ENCODE measurements at regions not wholly inside any gene's neighbourhood (a gene's known extent, or its start where the extent isn't known, plus 50 kb on each side); places are given as distances from the start of the nearest gene placed in this dataset.

GRCh38 chr13:104678161-104678560, 1611.9 kb upstream of the SLC10A2 start:
- Histone ChIP-seq H3K79me2 (ENCODE audit: insufficient read depth, low read length) (no peaks in the 10 kb centered on the region), H3K27ac (ENCODE audit: low read length) (no peak overlapping the region), H4K20me1 (ENCODE audit: insufficient read depth, low read length) (no peaks in the 10 kb centered on the region), H3K27me3 (ENCODE audit: insufficient read depth, low read length, poor library complexity) (no peaks in the 10 kb centered on the region), H3K36me3 (ENCODE audit: insufficient read depth, low read length) (no peaks in the 10 kb centered on the region), H3K9ac (ENCODE audit: low read depth, low read length) (no peak overlapping the region), H3K9me3 (ENCODE audit: insufficient read depth, low read length, severe bottlenecking) (no peaks in the 10 kb centered on the region), H3K4me2 (ENCODE audit: insufficient read depth, low read length) (no peak overlapping the region), H3K4me1 (ENCODE audit: insufficient read depth, low read length) (no peaks in the 10 kb centered on the region), H3K4me3 (ENCODE audit: low read depth in 1 of 2, low read length in 2 of 2) (no peak overlapping the region), H2AFZ (ENCODE audit: low read depth, low read length) (no peak overlapping the region)
- ATAC-seq (ENCODE audit: insufficient read depth, low read depth) (no peak), DNase-seq (no peak)
- TF ChIP-seq, protein P1, sequence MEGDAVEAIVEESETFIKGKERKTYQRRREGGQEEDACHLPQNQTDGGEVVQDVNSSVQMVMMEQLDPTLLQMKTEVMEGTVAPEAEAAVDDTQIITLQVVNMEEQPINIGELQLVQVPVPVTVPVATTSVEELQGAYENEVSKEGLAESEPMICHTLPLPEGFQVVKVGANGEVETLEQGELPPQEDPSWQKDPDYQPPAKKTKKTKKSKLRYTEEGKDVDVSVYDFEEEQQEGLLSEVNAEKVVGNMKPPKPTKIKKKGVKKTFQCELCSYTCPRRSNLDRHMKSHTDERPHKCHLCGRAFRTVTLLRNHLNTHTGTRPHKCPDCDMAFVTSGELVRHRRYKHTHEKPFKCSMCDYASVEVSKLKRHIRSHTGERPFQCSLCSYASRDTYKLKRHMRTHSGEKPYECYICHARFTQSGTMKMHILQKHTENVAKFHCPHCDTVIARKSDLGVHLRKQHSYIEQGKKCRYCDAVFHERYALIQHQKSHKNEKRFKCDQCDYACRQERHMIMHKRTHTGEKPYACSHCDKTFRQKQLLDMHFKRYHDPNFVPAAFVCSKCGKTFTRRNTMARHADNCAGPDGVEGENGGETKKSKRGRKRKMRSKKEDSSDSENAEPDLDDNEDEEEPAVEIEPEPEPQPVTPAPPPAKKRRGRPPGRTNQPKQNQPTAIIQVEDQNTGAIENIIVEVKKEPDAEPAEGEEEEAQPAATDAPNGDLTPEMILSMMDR (IDR thresholded peaks at IDR 0.05; ENCODE audit: borderline replicate concordance, extremely low read depth, low read length, poor library complexity, severe bottlenecking), result no peak
- no peak for TF ChIP-seq EZH2 (IDR thresholded peaks at IDR 0.05; ENCODE audit: borderline replicate concordance, low read depth, low read length, severe bottlenecking)

DNA sequence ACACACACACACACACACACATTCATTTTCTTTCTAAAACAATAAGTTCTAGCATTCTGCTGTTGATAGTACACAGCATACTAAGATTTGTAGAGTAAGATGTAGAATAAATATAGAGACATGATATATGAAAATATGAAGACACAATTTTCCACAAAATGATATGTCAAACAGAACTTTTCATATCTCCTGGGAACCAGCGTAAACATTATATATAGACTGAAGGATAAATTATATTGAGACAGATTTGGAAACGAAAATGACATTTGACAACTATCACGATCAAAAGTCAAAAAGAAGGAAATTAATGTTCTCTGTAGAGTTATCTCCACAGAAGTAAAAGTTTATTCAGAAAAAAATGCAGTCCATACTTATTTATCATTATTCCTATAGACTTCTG, 1605.7 kb upstream of the SLC10A2 start:
- no peak for TF ChIP-seq EZH2 (IDR thresholded peaks at IDR 0.05; ENCODE audit: borderline replicate concordance, low read depth, low read length, severe bottlenecking)
- TF ChIP-seq, protein P1 (IDR thresholded peaks at IDR 0.05; ENCODE audit: borderline replicate concordance, extremely low read depth, low read length, poor library complexity, severe bottlenecking), result no peak
- Histone ChIP-seq H3K27ac (ENCODE audit: low read length) (no peak overlapping the region), H3K36me3 (ENCODE audit: insufficient read depth, low read length) (no peaks in the 10 kb centered on the region), H4K20me1 (ENCODE audit: insufficient read depth, low read length) (no peaks in the 10 kb centered on the region), H3K4me2 (ENCODE audit: insufficient read depth, low read length) (no peak overlapping the region), H3K79me2 (ENCODE audit: insufficient read depth, low read length) (no peaks in the 10 kb centered on the region), H3K4me3 (ENCODE audit: low read depth in 1 of 2, low read length in 2 of 2) (no peak overlapping the region), H2AFZ (ENCODE audit: low read depth, low read length) (no peak overlapping the region), H3K9me3 (ENCODE audit: insufficient read depth, low read length, severe bottlenecking) (no peaks in the 10 kb centered on the region), H3K27me3 (ENCODE audit: insufficient read depth, low read length, poor library complexity) (no peaks in the 10 kb centered on the region), H3K9ac (ENCODE audit: low read depth, low read length) (no peak overlapping the region), H3K4me1 (ENCODE audit: insufficient read depth, low read length) (no peaks in the 10 kb centered on the region)
- DNase-seq, result no peak
- ATAC-seq (ENCODE audit: insufficient read depth, low read depth), result no peak

DNA sequence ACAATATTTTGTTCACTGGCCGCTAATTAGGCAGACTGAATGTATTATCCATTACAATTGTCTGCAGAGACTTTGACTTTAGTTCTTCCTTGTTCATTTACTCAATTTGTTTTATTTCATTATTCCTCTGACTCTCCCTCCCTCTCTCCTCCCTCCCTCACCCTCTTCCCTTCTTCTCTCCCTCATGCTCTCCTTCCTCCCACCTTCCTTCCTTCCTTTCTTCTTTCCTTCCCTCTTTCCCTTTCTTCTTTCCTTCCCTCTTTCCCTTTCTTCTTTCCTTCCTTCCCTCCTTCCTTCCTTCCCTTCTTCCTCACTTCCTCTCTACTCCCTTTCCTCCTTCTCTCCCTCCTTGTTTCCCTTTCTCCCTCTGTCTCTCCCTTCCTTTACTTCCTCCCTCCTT, 1591.0 kb upstream of the SLC10A2 start:
- Histone ChIP-seq H3K4me1 (ENCODE audit: insufficient read depth, low read length) (no peaks in the 10 kb centered on the region), H3K9me3 (ENCODE audit: insufficient read depth, low read length, severe bottlenecking) (no peaks in the 10 kb centered on the region), H3K79me2 (ENCODE audit: insufficient read depth, low read length) (no peaks in the 10 kb centered on the region), H3K36me3 (ENCODE audit: insufficient read depth, low read length) (no peaks in the 10 kb centered on the region), H3K4me3 (ENCODE audit: low read depth in 1 of 2, low read length in 2 of 2) (no peak overlapping the region), H3K27me3 (ENCODE audit: insufficient read depth, low read length, poor library complexity) (no peaks in the 10 kb centered on the region), H4K20me1 (ENCODE audit: insufficient read depth, low read length) (no peaks in the 10 kb centered on the region), H3K4me2 (ENCODE audit: insufficient read depth, low read length) (no peak overlapping the region), H3K9ac (ENCODE audit: low read depth, low read length) (no peak overlapping the region), H2AFZ (ENCODE audit: low read depth, low read length) (no peak overlapping the region), H3K27ac (ENCODE audit: low read length) (no peak overlapping the region)
- DNase-seq (no peak), ATAC-seq (ENCODE audit: insufficient read depth, low read depth) (no peak)
- no peak for TF ChIP-seq EZH2 (IDR thresholded peaks at IDR 0.05; ENCODE audit: borderline replicate concordance, low read depth, low read length, severe bottlenecking)
- TF ChIP-seq, protein P1 (IDR thresholded peaks at IDR 0.05; ENCODE audit: borderline replicate concordance, extremely low read depth, low read length, poor library complexity, severe bottlenecking), result no peak

DNA sequence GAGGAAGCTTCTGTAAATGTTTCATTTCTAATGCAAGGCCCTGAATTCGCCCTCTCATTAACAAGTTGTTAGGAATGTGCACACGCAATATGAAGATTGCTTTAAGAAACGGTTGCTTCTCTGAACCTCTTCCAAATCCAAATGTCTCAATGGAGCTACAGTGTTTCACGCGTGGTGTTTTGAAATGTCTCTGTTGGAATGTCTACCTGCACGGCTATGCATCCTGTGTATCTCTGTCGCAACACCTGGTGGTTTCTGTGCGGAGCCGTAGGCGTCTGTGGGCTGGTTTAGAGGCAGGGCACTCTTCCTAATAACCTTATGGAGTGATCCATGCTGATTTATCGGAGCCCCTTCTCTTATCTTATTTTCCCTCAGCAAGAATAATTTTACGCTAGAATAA, 1584.2 kb upstream of the SLC10A2 start:
- TF ChIP-seq EZH2 (IDR thresholded peaks at IDR 0.05; ENCODE audit: borderline replicate concordance, low read depth, low read length, severe bottlenecking), result no peak
- TF ChIP-seq, protein P1 (IDR thresholded peaks at IDR 0.05; ENCODE audit: borderline replicate concordance, extremely low read depth, low read length, poor library complexity, severe bottlenecking), result no peak
- no peaks in the 10 kb centered on the region for H3K36me3 ChIP-seq (ENCODE audit: insufficient read depth, low read length)
- no peaks in the 10 kb centered on the region for H3K27me3 ChIP-seq (ENCODE audit: insufficient read depth, low read length, poor library complexity)
- no peak overlapping the region for H3K27ac ChIP-seq (ENCODE audit: low read length)
- no peaks in the 10 kb centered on the region for H3K4me1 ChIP-seq (ENCODE audit: insufficient read depth, low read length)
- H2AFZ ChIP-seq (ENCODE audit: low read depth, low read length), result no peak overlapping the region
- no peak overlapping the region for H3K9ac ChIP-seq (ENCODE audit: low read depth, low read length)
- H4K20me1 ChIP-seq (ENCODE audit: insufficient read depth, low read length), result no peaks in the 10 kb centered on the region
- H3K4me3 ChIP-seq (ENCODE audit: low read depth in 1 of 2, low read length in 2 of 2), result no peak overlapping the region
- DNase-seq (no peak), ATAC-seq (ENCODE audit: insufficient read depth, low read depth) (no peak)
- no peaks in the 10 kb centered on the region for H3K9me3 ChIP-seq (ENCODE audit: insufficient read depth, low read length, severe bottlenecking)
- no peaks in the 10 kb centered on the region for H3K79me2 ChIP-seq (ENCODE audit: insufficient read depth, low read length)
- H3K4me2 ChIP-seq (ENCODE audit: insufficient read depth, low read length), result no peak overlapping the region
